Endothelial cell of umbilical vein (primary cell): ENCODE measurements at regions not wholly inside any gene's neighbourhood (a gene's known extent, or its start where the extent isn't known, plus 50 kb on each side); places are given as distances from the start of the nearest gene placed in this dataset.

Experiments
- BruUV-seq: library from RNA; stranded (reverse); fragments of 400-500 nt; replicated peaks from 2 replicates; lab custom pipeline; 2021; lab: Mats Ljungman, UMichigan
- CTCF ChIA-PET: fragments of 300-600, 350-600 bp; sonication (Branson Sonifier 250); formaldehyde crosslinking; loops from one replicate; lab custom pipeline; 2021; ENCODE audit warnings: antibody characterized with exemption, inconsistent platforms; lab: Charles Lee
- POLR2A ChIA-PET: fragments of 300-600, 350-600 bp; sonication (Branson Sonifier 250); formaldehyde crosslinking; loops from one replicate; lab custom pipeline; 2021; ENCODE audit warnings: antibody characterized with exemption, inconsistent platforms; lab: Charles Lee
- DNase-seq: peaks from one replicate; pipeline ENCODE4 v3.0.0-alpha.2; 2011; ENCODE audit warnings: low read depth, low spot score
- FAIRE-seq: peaks from 2 replicates; lab custom pipeline; 2011; peaks lifted over from hg19 to GRCh38; lab: Jason Lieb, UNC
- H2AFZ ChIP-seq: 2 replicates; pipeline ENCODE4 v1.6.0; 2012; ENCODE audit warnings: low read depth, low read length, control low read depth, inconsistent platforms
- H3K27ac ChIP-seq: 2 replicates; pipeline ENCODE4 v1.5.1; 2011; ENCODE audit warnings: low read depth, mild to moderate bottlenecking, control low read depth, low read length, moderate library complexity; ENCODE audit not compliant: insufficient read depth
- H3K27me3 ChIP-seq, 2 experiments: 2 replicates each; pipeline versions ENCODE4 v1.6.0 to v1.6.1; 2011; ENCODE audit warnings: low read length in 2 of 2, mixed read lengths in 1 of 2; ENCODE audit not compliant: control insufficient read depth in 2 of 2, insufficient read depth in 2 of 2
- H3K36me3 ChIP-seq, 2 experiments: 2 replicates in 1 of 2; 3 replicates in 1 of 2; pipeline ENCODE4 v1.5.1; 2011; ENCODE audit warnings: low read length in 2 of 2, mild to moderate bottlenecking in 1 of 2, moderate library complexity in 1 of 2; ENCODE audit not compliant: control insufficient read depth in 2 of 2, insufficient read depth in 2 of 2; ENCODE audit errors: extremely low read depth in 1 of 2
- H3K4me1 ChIP-seq: 3 replicates; pipeline ENCODE4 v1.5.1; 2011; ENCODE audit warnings: mild to moderate bottlenecking, low read length; ENCODE audit not compliant: control insufficient read depth, insufficient read depth; ENCODE audit errors: extremely low read depth
- H3K4me2 ChIP-seq: 2 replicates; pipeline ENCODE4 v1.6.1; 2011; ENCODE audit warnings: low read length, control low read depth, mixed read lengths; ENCODE audit not compliant: insufficient read depth
- H3K4me3 ChIP-seq, 3 experiments: fragments of 200-600 bp in 1 of 3; sonication (generic), shearing (Covaris generic) in 1 of 3; replicated peaks in 1 of 3; 2 replicates each; pipeline ENCODE4 v1.5.1; 2011 to 2016; ENCODE audit warnings: control low read depth in 3 of 3, low read length in 3 of 3, mild to moderate bottlenecking in 2 of 3, inconsistent platforms in 1 of 3, low read depth in 1 of 3, moderate library complexity in 1 of 3; ENCODE audit not compliant: insufficient read depth in 1 of 3
- H3K79me2 ChIP-seq: 2 replicates; pipeline ENCODE4 v1.6.0; 2012; ENCODE audit warnings: low read length, inconsistent platforms; ENCODE audit not compliant: control insufficient read depth, insufficient read depth
- H3K9ac ChIP-seq: replicated peaks from 2 replicates; pipeline ENCODE3; 2011; ENCODE audit warnings: low read length, control low read depth; ENCODE audit not compliant: insufficient read depth; ENCODE audit errors: extremely low read depth
- H3K9me1 ChIP-seq: replicated peaks from 3 replicates; pipeline ENCODE4 v1.6.0; 2011; ENCODE audit warnings: mild to moderate bottlenecking, low read length; ENCODE audit not compliant: control insufficient read depth, insufficient read depth; ENCODE audit errors: extremely low read depth
- H3K9me3 ChIP-seq: replicated peaks from 2 replicates; pipeline ENCODE4 v1.5.1; 2012; ENCODE audit warnings: low read length, inconsistent platforms; ENCODE audit not compliant: control insufficient read depth, insufficient read depth
- H4K20me1 ChIP-seq: replicated peaks from 2 replicates; pipeline ENCODE3; 2011; ENCODE audit warnings: mild to moderate bottlenecking, low read length; ENCODE audit not compliant: control insufficient read depth, insufficient read depth; ENCODE audit errors: extremely low read depth
- EZH2 ChIP-seq: IDR thresholded peaks from 2 replicates; pipeline ENCODE4 v1.6.1; 2012; ENCODE audit warnings: borderline replicate concordance, low read depth, mild to moderate bottlenecking, moderate library complexity, low read length, inconsistent platforms; ENCODE audit not compliant: severe bottlenecking
- GATA2 ChIP-seq: IDR thresholded peaks from 2 replicates; pipeline ENCODE4 v1.7.0; 2011; ENCODE audit warnings: low read depth, mild to moderate bottlenecking, moderate library complexity, mixed read lengths, low read length; ENCODE audit not compliant: insufficient read length, insufficient read depth
- JUN ChIP-seq: IDR thresholded peaks from 2 replicates; pipeline ENCODE4 v1.6.1; 2011; ENCODE audit warnings: borderline replicate concordance, low read depth; ENCODE audit not compliant: insufficient read length, insufficient read depth
- MYC ChIP-seq: IDR thresholded peaks from one replicate; pipeline ENCODE4 v1.6.1; 2011; ENCODE audit warnings: mild to moderate bottlenecking, low read depth, low read length
- POLR2A ChIP-seq: IDR thresholded peaks from 2 replicates; pipeline ENCODE4 v1.6.1; 2012; ENCODE audit warnings: low read depth, mild to moderate bottlenecking, control low read depth, low read length
- POLR2AphosphoS5 ChIP-seq: IDR thresholded peaks from 2 replicates; pipeline ENCODE4 v1.6.1; 2012; ENCODE audit warnings: low read depth, mild to moderate bottlenecking, control low read depth, low read length, moderate library complexity; ENCODE audit not compliant: insufficient read depth
- dilution Hi-C: fragments of 300-500 bp; cut with MboI; formaldehyde crosslinking; loops from one replicate; pipeline ENCODE4 v1.15.0; 2019; ENCODE audit warnings: low sequenced_read_pairs; ENCODE audit not compliant: extremely low pct_ligation_motif_present
- intact Hi-C: fragments of 100-400 bp; cut with micrococcal nuclease; formaldehyde crosslinking; loops from one replicate; pipeline ENCODE4 v1.10.0; 2022
- TF ChIP-seq, protein P1 (sequence below): IDR thresholded peaks from 2 replicates; pipeline ENCODE4 v1.6.1; 2011; ENCODE audit not compliant: insufficient read depth, insufficient read length
- TF ChIP-seq, protein P2 (sequence below), 2 donors: IDR thresholded peaks; 1 replicate in 1 of 2; 2 replicates in 1 of 2; pipeline ENCODE4 v1.5.1; 2011; ENCODE audit warnings: low read length in 2 of 2, mild to moderate bottlenecking in 2 of 2, moderate library complexity in 2 of 2, control low read depth in 1 of 2, inconsistent platforms in 1 of 2, low read depth in 1 of 2; ENCODE audit not compliant: insufficient read depth in 1 of 2; ENCODE audit errors: extremely low read depth in 1 of 2

DNA sequence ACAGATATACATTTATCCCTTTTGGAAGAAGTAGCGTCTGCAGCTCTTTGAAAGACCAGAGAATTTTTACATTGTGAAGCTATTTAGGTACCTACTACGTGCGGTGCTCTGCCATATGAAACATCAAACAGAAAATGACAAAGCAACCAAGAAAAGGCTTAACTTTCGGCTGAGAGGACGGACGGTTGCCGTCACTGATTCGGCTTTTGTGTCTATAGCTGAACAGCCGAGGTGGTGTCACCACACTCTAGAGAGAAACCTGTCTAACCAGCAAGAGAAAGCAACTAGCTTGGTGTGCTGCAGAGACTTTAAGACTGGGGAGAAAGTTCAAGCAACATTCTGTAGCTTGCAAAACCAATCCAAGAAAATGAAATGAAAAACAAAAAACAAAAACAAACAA is 145.5 kb downstream of the SHOX start:
- Histone ChIP-seq H3K9me1 (no peaks in the 10 kb centered on the region), H2AFZ (no peak overlapping the region), H3K27me3 (no peaks in the 10 kb centered on the region), H3K4me1 (no peaks in the 10 kb centered on the region), H4K20me1 (no peaks in the 10 kb centered on the region), H3K9me3 (peaks cover 7% of the 10 kb centered on the region), H3K9ac (no peak overlapping the region), H3K4me2 (no peak overlapping the region), H3K36me3 (no peaks in the 10 kb centered on the region), H3K79me2 (no peaks in the 10 kb centered on the region), H3K4me3 (no peak overlapping the region), H3K27ac (no peak overlapping the region)
- DNase-seq = no peak
- dilution Hi-C loops = no loop called here
- intact Hi-C loops = no loop called here
- no peak for FAIRE-seq
- no TSS peak for BruUV-seq
- ChIA-PET POLR2A (no interaction called here), CTCF (no interaction called here)
- TF ChIP-seq GATA2 (no peak), EZH2 (no peak), POLR2AphosphoS5 (no peak), POLR2A (no peak), MYC (no peak), JUN (no peak)
- TF ChIP-seq, protein P1, sequence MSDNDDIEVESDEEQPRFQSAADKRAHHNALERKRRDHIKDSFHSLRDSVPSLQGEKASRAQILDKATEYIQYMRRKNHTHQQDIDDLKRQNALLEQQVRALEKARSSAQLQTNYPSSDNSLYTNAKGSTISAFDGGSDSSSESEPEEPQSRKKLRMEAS = no peak
- TF ChIP-seq, protein P2, sequence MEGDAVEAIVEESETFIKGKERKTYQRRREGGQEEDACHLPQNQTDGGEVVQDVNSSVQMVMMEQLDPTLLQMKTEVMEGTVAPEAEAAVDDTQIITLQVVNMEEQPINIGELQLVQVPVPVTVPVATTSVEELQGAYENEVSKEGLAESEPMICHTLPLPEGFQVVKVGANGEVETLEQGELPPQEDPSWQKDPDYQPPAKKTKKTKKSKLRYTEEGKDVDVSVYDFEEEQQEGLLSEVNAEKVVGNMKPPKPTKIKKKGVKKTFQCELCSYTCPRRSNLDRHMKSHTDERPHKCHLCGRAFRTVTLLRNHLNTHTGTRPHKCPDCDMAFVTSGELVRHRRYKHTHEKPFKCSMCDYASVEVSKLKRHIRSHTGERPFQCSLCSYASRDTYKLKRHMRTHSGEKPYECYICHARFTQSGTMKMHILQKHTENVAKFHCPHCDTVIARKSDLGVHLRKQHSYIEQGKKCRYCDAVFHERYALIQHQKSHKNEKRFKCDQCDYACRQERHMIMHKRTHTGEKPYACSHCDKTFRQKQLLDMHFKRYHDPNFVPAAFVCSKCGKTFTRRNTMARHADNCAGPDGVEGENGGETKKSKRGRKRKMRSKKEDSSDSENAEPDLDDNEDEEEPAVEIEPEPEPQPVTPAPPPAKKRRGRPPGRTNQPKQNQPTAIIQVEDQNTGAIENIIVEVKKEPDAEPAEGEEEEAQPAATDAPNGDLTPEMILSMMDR (IDR thresholded peaks at IDR 0.05; ENCODE audit: extremely low read depth in 1 of 2, insufficient read depth in 1 of 2, low read depth in 1 of 2, low read length in 2 of 2) = no peak
